Osteoblast (primary cell): ENCODE measurements at regions not wholly inside any gene's neighbourhood (a gene's known extent, or its start where the extent isn't known, plus 50 kb on each side); places are given as distances from the start of the nearest gene placed in this dataset.

Experiments used
- DNase-seq: peaks from one replicate; pipeline ENCODE4 v3.0.0; 2011; ENCODE audit warnings: low spot score, mixed read lengths; ENCODE audit not compliant: insufficient read length; ENCODE audit errors: missing footprints
- H2AFZ ChIP-seq: 2 replicates; pipeline ENCODE4 v1.6.0; 2011; ENCODE audit warnings: mild to moderate bottlenecking, low read length
- H3K27ac ChIP-seq: 2 replicates; pipeline ENCODE4 v1.5.1; 2011; ENCODE audit warnings: mild to moderate bottlenecking, low read depth, low read length, moderate library complexity
- H3K27me3 ChIP-seq: 2 replicates; pipeline ENCODE4 v1.6.0; 2012; ENCODE audit warnings: mild to moderate bottlenecking, control low read depth, inconsistent platforms, low read length, moderate library complexity; ENCODE audit not compliant: insufficient read depth
- H3K36me3 ChIP-seq: 2 replicates; pipeline ENCODE4 v1.5.1; 2011; ENCODE audit warnings: mild to moderate bottlenecking, low read length, control low read depth, moderate library complexity; ENCODE audit not compliant: insufficient read depth
- H3K4me1 ChIP-seq: 2 replicates; pipeline ENCODE4 v1.5.1; 2011; ENCODE audit warnings: mild to moderate bottlenecking, low read length, control low read depth, moderate library complexity; ENCODE audit not compliant: insufficient read depth
- H3K4me2 ChIP-seq: 2 replicates; pipeline ENCODE4 v1.6.0; 2011; ENCODE audit warnings: mild to moderate bottlenecking, low read length; ENCODE audit not compliant: insufficient read depth
- H3K4me3 ChIP-seq: fragments of 200-600 bp; sonication (generic); 3 replicates; pipeline ENCODE4 v1.5.1; 2012; ENCODE audit warnings: mild to moderate bottlenecking, low read length, inconsistent platforms; ENCODE audit not compliant: insufficient read depth
- H3K79me2 ChIP-seq: 2 replicates; pipeline ENCODE4 v1.6.0; 2012; ENCODE audit warnings: mild to moderate bottlenecking, low read length, control low read depth, inconsistent platforms; ENCODE audit not compliant: insufficient read depth
- H3K9me3 ChIP-seq: 2 replicates; pipeline ENCODE4 v1.5.1; 2011; ENCODE audit warnings: low read depth, low read length, control low read depth
- H4K20me1 ChIP-seq: 2 replicates; pipeline ENCODE4 v1.6.0; 2012; ENCODE audit warnings: mild to moderate bottlenecking, low read length, control low read depth; ENCODE audit not compliant: insufficient read depth
- TF ChIP-seq, protein P1 (sequence below): IDR thresholded peaks from 2 replicates; pipeline ENCODE4 v1.5.1; 2011; ENCODE audit warnings: mild to moderate bottlenecking, low read depth, low read length, moderate library complexity; ENCODE audit errors: extremely low read depth

DNA sequence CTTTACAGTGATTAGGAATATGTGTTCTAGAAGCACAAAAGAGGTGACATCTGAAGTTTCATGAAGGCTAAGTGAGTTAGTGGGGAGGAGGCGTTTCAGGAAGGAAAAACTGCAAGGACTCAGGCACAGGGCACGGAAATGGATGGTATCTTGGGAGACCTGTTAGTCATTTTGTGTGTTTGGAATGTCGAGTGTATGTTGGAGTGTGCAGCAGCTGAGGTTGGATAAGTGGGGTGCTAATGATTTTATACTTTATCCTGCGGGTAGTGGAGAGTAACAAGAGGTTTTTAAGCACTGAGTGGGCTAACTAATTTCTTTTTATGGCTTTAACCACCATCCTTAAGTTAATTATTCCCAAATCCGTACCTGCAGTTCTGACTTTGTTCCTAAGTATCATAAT is 571.5 kb upstream of the FBXO33 start:
- H3K4me1 ChIP-seq, result no peaks in the 10 kb centered on the region
- no peak overlapping the region for H3K4me3 ChIP-seq
- DNase-seq, result no peak
- no peaks in the 10 kb centered on the region for H3K9me3 ChIP-seq
- no peaks in the 10 kb centered on the region for H3K27me3 ChIP-seq
- H3K27ac ChIP-seq, result no peak overlapping the region
- no peaks in the 10 kb centered on the region for H3K36me3 ChIP-seq
- H2AFZ ChIP-seq, result no peak overlapping the region
- H4K20me1 ChIP-seq, result no peaks in the 10 kb centered on the region
- TF ChIP-seq, protein P1, sequence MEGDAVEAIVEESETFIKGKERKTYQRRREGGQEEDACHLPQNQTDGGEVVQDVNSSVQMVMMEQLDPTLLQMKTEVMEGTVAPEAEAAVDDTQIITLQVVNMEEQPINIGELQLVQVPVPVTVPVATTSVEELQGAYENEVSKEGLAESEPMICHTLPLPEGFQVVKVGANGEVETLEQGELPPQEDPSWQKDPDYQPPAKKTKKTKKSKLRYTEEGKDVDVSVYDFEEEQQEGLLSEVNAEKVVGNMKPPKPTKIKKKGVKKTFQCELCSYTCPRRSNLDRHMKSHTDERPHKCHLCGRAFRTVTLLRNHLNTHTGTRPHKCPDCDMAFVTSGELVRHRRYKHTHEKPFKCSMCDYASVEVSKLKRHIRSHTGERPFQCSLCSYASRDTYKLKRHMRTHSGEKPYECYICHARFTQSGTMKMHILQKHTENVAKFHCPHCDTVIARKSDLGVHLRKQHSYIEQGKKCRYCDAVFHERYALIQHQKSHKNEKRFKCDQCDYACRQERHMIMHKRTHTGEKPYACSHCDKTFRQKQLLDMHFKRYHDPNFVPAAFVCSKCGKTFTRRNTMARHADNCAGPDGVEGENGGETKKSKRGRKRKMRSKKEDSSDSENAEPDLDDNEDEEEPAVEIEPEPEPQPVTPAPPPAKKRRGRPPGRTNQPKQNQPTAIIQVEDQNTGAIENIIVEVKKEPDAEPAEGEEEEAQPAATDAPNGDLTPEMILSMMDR, result no peak
- H3K79me2 ChIP-seq, result no peaks in the 10 kb centered on the region
- H3K4me2 ChIP-seq, result no peak overlapping the region

DNA sequence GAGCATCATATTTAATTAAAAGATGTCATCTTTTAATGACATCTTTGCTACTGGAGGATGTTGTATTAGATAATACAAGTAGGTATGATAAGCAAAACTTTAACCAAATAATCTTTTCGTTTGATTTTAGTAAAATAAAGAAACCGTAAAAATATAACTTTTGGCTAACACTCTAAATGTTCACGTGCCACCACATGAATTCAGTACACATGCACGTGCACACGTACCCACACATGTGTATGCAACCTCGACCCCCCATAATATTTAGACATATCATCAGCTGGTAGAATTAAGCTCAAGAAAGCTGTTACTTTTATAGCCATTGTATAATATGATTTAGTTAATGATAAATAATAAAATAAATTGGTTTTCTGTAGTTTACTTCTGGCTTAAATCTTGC is 566.6 kb upstream of the FBXO33 start:
- no peak overlapping the region for H3K4me3 ChIP-seq
- H3K27ac ChIP-seq, result no peak overlapping the region
- no peak for DNase-seq
- no peaks in the 10 kb centered on the region for H3K36me3 ChIP-seq
- H2AFZ ChIP-seq, result no peak overlapping the region
- H4K20me1 ChIP-seq, result no peaks in the 10 kb centered on the region
- H3K9me3 ChIP-seq, result no peaks in the 10 kb centered on the region
- no peak overlapping the region for H3K4me2 ChIP-seq
- H3K4me1 ChIP-seq, result no peaks in the 10 kb centered on the region
- no peaks in the 10 kb centered on the region for H3K79me2 ChIP-seq
- H3K27me3 ChIP-seq, result no peaks in the 10 kb centered on the region
- TF ChIP-seq, protein P1, result no peak

DNA sequence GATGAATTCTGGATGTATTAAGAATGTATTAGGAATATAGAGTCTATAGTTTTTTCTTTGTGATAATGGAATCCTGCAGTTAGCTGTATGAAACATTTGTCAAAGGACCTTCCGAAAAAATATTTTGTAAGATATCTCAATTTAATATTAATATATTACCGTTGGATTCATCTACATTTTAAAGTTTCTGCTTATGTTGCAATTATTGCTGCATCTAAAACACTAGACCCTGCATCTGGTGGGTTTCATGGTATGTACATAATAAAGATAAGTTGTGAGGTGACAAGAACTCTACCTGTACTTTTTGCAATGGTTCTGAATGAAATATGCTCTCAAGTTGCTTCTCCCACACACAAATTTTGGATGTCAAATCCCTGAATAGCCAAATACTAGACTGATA is 565.9 kb upstream of the FBXO33 start:
- H2AFZ ChIP-seq, result no peak overlapping the region
- no peak overlapping the region for H3K4me3 ChIP-seq
- H4K20me1 ChIP-seq, result no peaks in the 10 kb centered on the region
- DNase-seq, result no peak
- no peak overlapping the region for H3K4me2 ChIP-seq
- H3K4me1 ChIP-seq, result no peaks in the 10 kb centered on the region
- H3K36me3 ChIP-seq, result no peaks in the 10 kb centered on the region
- H3K27me3 ChIP-seq, result no peaks in the 10 kb centered on the region
- TF ChIP-seq, protein P1, result no peak
- H3K27ac ChIP-seq, result no peak overlapping the region
- H3K79me2 ChIP-seq, result no peaks in the 10 kb centered on the region
- no peaks in the 10 kb centered on the region for H3K9me3 ChIP-seq

DNA sequence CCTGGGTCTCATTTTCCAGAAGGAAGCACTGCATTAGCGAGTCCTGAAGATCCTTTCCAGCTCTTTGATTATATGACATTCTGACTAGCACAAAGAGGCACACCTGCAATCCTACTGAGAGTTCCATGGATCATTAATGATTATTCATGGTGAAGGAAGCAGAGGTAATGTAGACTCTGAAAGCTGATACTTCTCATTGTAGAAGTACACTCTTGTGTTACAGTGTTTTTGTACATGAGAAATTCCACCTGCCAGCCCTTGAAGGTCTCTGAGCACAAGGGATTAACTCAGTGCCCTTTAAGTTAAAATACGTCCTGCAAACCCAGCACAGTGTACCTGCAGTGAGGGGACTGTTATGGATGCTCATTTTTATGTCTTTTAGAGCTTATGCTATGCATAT is 558.8 kb upstream of the FBXO33 start:
- H2AFZ ChIP-seq, result no peak overlapping the region
- no peaks in the 10 kb centered on the region for H3K4me1 ChIP-seq
- TF ChIP-seq, protein P1, result no peak
- H3K27me3 ChIP-seq, result no peaks in the 10 kb centered on the region
- H4K20me1 ChIP-seq, result no peaks in the 10 kb centered on the region
- H3K9me3 ChIP-seq, result no peaks in the 10 kb centered on the region
- H3K79me2 ChIP-seq, result no peaks in the 10 kb centered on the region
- no peak overlapping the region for H3K4me3 ChIP-seq
- H3K36me3 ChIP-seq, result no peaks in the 10 kb centered on the region
- DNase-seq, result no peak
- no peak overlapping the region for H3K4me2 ChIP-seq
- no peak overlapping the region for H3K27ac ChIP-seq
